ENCODE measurements at regions not wholly inside any gene's neighbourhood (a gene's known extent, or its start where the extent isn't known, plus 50 kb on each side); places are given as distances from the start of the nearest gene placed in this dataset.
"Not testable (repeated sequence)": the region's sequence is repeated elsewhere in the genome, so short reads cannot be mapped to it uniquely, and the experiment has no call there.

DNA sequence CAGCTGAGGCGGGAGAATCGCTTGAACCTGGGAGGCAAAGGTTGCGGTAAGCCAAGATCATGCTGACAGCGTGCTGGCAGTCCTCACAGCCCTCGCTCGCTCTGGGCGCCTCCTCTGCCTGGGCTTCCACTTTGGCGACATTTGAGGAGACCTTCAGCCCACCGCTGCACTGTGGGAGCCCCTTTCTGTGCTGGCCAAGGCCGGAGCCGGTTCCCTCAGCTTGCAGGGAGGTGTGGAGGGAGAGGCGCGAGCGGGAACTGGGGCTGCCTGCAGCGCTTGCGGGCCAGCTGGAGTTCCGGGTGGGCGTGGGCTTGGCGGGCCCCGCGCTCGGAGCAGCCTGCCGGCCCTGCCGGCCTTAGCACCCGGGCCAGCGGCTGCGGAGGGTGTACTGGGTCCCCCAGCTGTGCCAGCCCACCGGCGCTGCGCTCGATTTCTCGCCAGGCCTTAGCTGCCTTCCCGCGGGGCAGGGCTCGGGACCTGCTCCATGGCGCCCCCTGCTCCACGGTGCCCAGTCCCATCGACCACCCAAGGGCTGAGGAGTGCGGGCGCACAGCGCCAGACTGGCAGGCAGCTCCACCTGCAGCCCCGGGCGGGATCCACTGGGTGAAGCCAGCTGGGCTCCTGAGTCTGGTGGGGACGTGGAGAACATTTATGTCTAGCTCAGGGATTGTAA, 207.2 kb downstream of the MEMO1 start:
- TF ChIP-seq, protein P1, sequence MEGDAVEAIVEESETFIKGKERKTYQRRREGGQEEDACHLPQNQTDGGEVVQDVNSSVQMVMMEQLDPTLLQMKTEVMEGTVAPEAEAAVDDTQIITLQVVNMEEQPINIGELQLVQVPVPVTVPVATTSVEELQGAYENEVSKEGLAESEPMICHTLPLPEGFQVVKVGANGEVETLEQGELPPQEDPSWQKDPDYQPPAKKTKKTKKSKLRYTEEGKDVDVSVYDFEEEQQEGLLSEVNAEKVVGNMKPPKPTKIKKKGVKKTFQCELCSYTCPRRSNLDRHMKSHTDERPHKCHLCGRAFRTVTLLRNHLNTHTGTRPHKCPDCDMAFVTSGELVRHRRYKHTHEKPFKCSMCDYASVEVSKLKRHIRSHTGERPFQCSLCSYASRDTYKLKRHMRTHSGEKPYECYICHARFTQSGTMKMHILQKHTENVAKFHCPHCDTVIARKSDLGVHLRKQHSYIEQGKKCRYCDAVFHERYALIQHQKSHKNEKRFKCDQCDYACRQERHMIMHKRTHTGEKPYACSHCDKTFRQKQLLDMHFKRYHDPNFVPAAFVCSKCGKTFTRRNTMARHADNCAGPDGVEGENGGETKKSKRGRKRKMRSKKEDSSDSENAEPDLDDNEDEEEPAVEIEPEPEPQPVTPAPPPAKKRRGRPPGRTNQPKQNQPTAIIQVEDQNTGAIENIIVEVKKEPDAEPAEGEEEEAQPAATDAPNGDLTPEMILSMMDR (IDR thresholded peaks at IDR 0.05) = not testable (repeated sequence)
- not testable (repeated sequence) for TF ChIP-seq POLR2A (IDR thresholded peaks at IDR 0.05); POLR2AphosphoS5 (IDR thresholded peaks at IDR 0.05; ENCODE audit: insufficient read depth in 1 of 2, low read depth in 1 of 2)

All from vagina (tissue), 2 donors.